Gastroesophageal sphincter (tissue), 4 donors: ENCODE measurements at regions not wholly inside any gene's neighbourhood (a gene's known extent, or its start where the extent isn't known, plus 50 kb on each side); places are given as distances from the start of the nearest gene placed in this dataset.

ENCODE experiments used
- ATAC-seq: fragments of 150-250 bp; one replicate; pipeline ENCODE4 v1.9.1; 2016; ENCODE audit warnings: mild to moderate bottlenecking, moderate library complexity
- H3K27ac ChIP-seq, 4 donors: fragments of 200-600 bp; sonication (generic) in 3 of 4; 1 replicate in 3 of 4; 2 replicates in 1 of 4; pipeline ENCODE4 v1.5.1; 2016 to 2019
- H3K27me3 ChIP-seq: fragments of 200-600 bp; sonication (generic); one replicate; pipeline ENCODE4 v1.5.1; 2019
- H3K36me3 ChIP-seq, 2 donors: fragments of 200-600 bp; sonication (generic); one replicate each; pipeline ENCODE4 v1.5.1; 2019; ENCODE audit warnings: control low read depth in 1 of 2
- H3K4me1 ChIP-seq, 3 donors: fragments of 200-600 bp; sonication (generic); 1 replicate in 2 of 3; 2 replicates in 1 of 3; pipeline ENCODE4 v1.5.1; 2016 to 2019; ENCODE audit warnings: control low read depth in 2 of 3
- H3K4me3 ChIP-seq, 2 donors: fragments of 200-600 bp; sonication (generic); one replicate each; pipeline ENCODE4 v1.5.1; 2019; ENCODE audit warnings: mild to moderate bottlenecking in 1 of 2, moderate library complexity in 1 of 2
- H3K9me3 ChIP-seq, 3 donors: fragments of 200-600 bp; sonication (generic); one replicate each; pipeline ENCODE4 v1.5.1; 2017 to 2019; ENCODE audit warnings: control low read depth in 2 of 3
- EP300 ChIP-seq: sonication (generic); formaldehyde crosslinking; IDR thresholded peaks from one replicate; pipeline ENCODE4 v1.6.1; 2017; ENCODE audit warnings: antibody characterized with exemption, mild to moderate bottlenecking
- POLR2A ChIP-seq, 2 donors: fragments of 450-650 bp; IDR thresholded peaks; one replicate each; pipeline ENCODE4 v1.6.1; 2017; ENCODE audit warnings: antibody characterized with exemption in 2 of 2, mild to moderate bottlenecking in 2 of 2, moderate library complexity in 1 of 2
- POLR2AphosphoS5 ChIP-seq: sonication (generic); formaldehyde crosslinking; IDR thresholded peaks from one replicate; pipeline ENCODE4 v1.6.1; 2017; ENCODE audit warnings: antibody characterized with exemption
- WGBS, 2 donors: methylation state at CpG; one replicate each; pipeline ENCODE4 v1.1.5; 2018; ENCODE audit warnings: low coverage in 1 of 2; 5-methylcytosine and 5-hydroxymethylcytosine counted together
- TF ChIP-seq, protein P1 (sequence below), 4 experiments: fragments of 200-600 bp in 2 of 4; fragments of 450-650 bp in 2 of 4; sonication (generic) in 1 of 4; IDR thresholded peaks; one replicate each; pipeline ENCODE4 v1.5.1; 2017 to 2019; ENCODE audit warnings: antibody characterized with exemption in 4 of 4, mild to moderate bottlenecking in 2 of 4, moderate library complexity in 2 of 4

DNA sequence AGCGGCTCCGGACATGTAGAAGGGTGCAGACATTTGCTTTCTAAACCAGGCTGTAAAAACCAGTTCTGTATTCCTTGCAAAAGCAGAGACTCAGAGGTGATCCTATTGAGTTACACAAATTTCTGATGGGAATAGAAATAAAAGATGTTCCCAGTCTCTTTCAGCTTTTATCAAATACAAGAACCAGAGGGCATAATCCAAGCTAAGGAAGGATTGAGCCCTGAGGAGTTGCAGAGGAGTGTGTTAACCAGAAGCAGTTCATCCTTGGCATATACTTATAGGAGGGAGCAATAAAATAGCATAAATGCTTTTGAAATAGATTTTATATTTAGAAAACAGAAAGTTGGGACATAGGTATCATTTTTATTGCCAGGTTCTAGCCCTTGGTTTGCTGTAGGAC is 75.3 kb downstream of the KIF4B start:
- H3K4me1 ChIP-seq = peaks cover 0 to 23% (median 4%) of the 10 kb centered on the region in 3 donors

GRCh38 chr5:155089643-155090042 is 76.1 kb downstream of the KIF4B start:
- no peak overlapping the region for H3K27ac ChIP-seq
- H3K4me1 ChIP-seq = peaks cover 4 to 31% (median 4%) of the 10 kb centered on the region in 3 donors
- no peak for ATAC-seq
- no peaks in the 10 kb centered on the region for H3K36me3 ChIP-seq
- no peak overlapping the region for H3K4me3 ChIP-seq
- WGBS, 2 donors = 94 to 100% methylated on average over 1 of the region's 1 CpG
- TF ChIP-seq POLR2A (IDR thresholded peaks at IDR 0.05) (no peak), POLR2AphosphoS5 (no peak), EP300 (no peak)
- H3K9me3 ChIP-seq = no peaks in the 10 kb centered on the region
- H3K27me3 ChIP-seq = no peaks in the 10 kb centered on the region

More for the DNA sequence above, 75.3 kb downstream of the KIF4B start:
- TF ChIP-seq POLR2AphosphoS5 (no peak), EP300 (no peak)
- H3K27ac ChIP-seq = no peak overlapping the region
- H3K9me3 ChIP-seq = no peaks in the 10 kb centered on the region
- no peaks in the 10 kb centered on the region for H3K27me3 ChIP-seq
- H3K4me3 ChIP-seq = no peak overlapping the region
- WGBS, 2 donors = 82% methylated on average over 2 of the region's 2 CpGs; no CpG with 5 or more reads in 1 of the 2 donors
- no peak for ATAC-seq
- H3K36me3 ChIP-seq = no peaks in the 10 kb centered on the region

- 15 to 21% methylated on average over 2 of the region's 2 CpGs for WGBS, 2 donors
These were observed 77.6 kb downstream of the KIF4B start for GRCh38 chr5:155091063-155091648.

GRCh38 chr5:155091768-155092717 is 78.5 kb downstream of the KIF4B start:
- no peak overlapping the region for H3K4me3 ChIP-seq
- 82 to 90% methylated on average over 2 of the region's 2 CpGs for WGBS, 2 donors
- peaks cover 4 to 35% (median 6%) of the 10 kb centered on the region in 3 donors for H3K4me1 ChIP-seq
- H3K27me3 ChIP-seq = no peaks in the 10 kb centered on the region
- H3K36me3 ChIP-seq = no peaks in the 10 kb centered on the region
- TF ChIP-seq EP300 (no peak), POLR2A (IDR thresholded peaks at IDR 0.05) (no peak), POLR2AphosphoS5 (no peak)
- TF ChIP-seq, protein P1, sequence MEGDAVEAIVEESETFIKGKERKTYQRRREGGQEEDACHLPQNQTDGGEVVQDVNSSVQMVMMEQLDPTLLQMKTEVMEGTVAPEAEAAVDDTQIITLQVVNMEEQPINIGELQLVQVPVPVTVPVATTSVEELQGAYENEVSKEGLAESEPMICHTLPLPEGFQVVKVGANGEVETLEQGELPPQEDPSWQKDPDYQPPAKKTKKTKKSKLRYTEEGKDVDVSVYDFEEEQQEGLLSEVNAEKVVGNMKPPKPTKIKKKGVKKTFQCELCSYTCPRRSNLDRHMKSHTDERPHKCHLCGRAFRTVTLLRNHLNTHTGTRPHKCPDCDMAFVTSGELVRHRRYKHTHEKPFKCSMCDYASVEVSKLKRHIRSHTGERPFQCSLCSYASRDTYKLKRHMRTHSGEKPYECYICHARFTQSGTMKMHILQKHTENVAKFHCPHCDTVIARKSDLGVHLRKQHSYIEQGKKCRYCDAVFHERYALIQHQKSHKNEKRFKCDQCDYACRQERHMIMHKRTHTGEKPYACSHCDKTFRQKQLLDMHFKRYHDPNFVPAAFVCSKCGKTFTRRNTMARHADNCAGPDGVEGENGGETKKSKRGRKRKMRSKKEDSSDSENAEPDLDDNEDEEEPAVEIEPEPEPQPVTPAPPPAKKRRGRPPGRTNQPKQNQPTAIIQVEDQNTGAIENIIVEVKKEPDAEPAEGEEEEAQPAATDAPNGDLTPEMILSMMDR (IDR thresholded peaks at IDR 0.05) = no peak
- no peaks in the 10 kb centered on the region for H3K9me3 ChIP-seq
- peak overlapping the region in 3 of 4 donors; percentile 5 to 9 (median 6) for H3K27ac ChIP-seq
- ATAC-seq = no peak

More at GRCh38 chr5:155091063-155091648, 77.6 kb downstream of the KIF4B start:
- Histone ChIP-seq H3K4me1 (peaks cover 4 to 35% (median 6%) of the 10 kb centered on the region in 3 donors), H3K36me3 (no peaks in the 10 kb centered on the region), H3K9me3 (no peaks in the 10 kb centered on the region), H3K27me3 (no peaks in the 10 kb centered on the region), H3K27ac (peak overlapping the region in 2 of 4 donors; percentile 5 to 9), H3K4me3 (no peak overlapping the region)
- no peak for ATAC-seq
- TF ChIP-seq EP300 (no peak), POLR2AphosphoS5 (no peak), POLR2A (IDR thresholded peaks at IDR 0.05) (no peak)
- TF ChIP-seq, protein P1 (IDR thresholded peaks at IDR 0.05) = no peak

DNA sequence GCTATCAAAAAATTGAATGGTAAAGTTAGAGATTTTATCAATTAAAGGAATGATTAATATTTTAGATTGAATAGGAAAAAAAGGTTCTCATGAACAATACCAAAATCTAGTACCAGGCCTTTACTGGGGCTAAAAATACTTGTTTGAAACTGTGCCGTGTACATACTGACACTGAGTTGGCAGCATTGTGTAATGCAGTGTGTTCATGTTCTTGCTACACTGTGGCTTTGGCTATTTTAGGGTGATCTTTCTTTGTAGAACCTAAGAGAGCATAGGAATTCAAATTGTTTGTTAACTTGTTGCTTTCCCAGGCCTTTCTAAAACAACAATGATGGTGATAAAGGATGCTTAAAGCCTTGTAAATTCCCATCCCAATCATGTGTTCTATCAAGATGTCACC is 80.9 kb downstream of the KIF4B start:
- H3K27ac ChIP-seq = peak overlapping the region; percentile 14 to 65 (median 55)
- peaks cover 4 to 32% (median 6%) of the 10 kb centered on the region in 3 donors for H3K4me1 ChIP-seq
- ATAC-seq = peak; percentile 86
- H3K4me3 ChIP-seq = no peak overlapping the region
- no peaks in the 10 kb centered on the region for H3K27me3 ChIP-seq
- H3K9me3 ChIP-seq = no peaks in the 10 kb centered on the region
- 33 to 42% methylated on average over 1 of the region's 1 CpG for WGBS, 2 donors
- TF ChIP-seq EP300 = no peak
- TF ChIP-seq POLR2AphosphoS5 = no peak
- no peaks in the 10 kb centered on the region for H3K36me3 ChIP-seq

- no peak overlapping the region for H3K4me3 ChIP-seq
- no peaks in the 10 kb centered on the region for H3K27me3 ChIP-seq
- no peaks in the 10 kb centered on the region for H3K36me3 ChIP-seq
- 82% methylated on average over 2 of the region's 2 CpGs; no CpG with 5 or more reads in 1 of the 2 donors for WGBS, 2 donors
- no peaks in the 10 kb centered on the region for H3K9me3 ChIP-seq
- no peak for ATAC-seq
- TF ChIP-seq POLR2A (IDR thresholded peaks at IDR 0.05) = no peak
- no peak for TF ChIP-seq POLR2AphosphoS5
- no peak for TF ChIP-seq EP300
- TF ChIP-seq, protein P1 (IDR thresholded peaks at IDR 0.05) = no peak
- peaks cover 0 to 14% (median 6%) of the 10 kb centered on the region in 3 donors for H3K4me1 ChIP-seq
- H3K27ac ChIP-seq = no peak overlapping the region
These were observed 84.4 kb downstream of the KIF4B start for GRCh38 chr5:155097995-155098394.
